IMR-90 (cell line): ENCODE measurements at regions not wholly inside any gene's neighbourhood (a gene's known extent, or its start where the extent isn't known, plus 50 kb on each side); places are given as distances from the start of the nearest gene placed in this dataset.

ENCODE experiments used
- ATAC-seq: fragments of 200-7000 bp; cut with Tn5 transposase; 2 replicates; pipeline ENCODE4 v1.9.1; 2020; ENCODE audit warnings: low read depth, mild to moderate bottlenecking, moderate library complexity
- BruUV-seq: library from RNA; stranded (reverse); fragments of 400-500 nt; replicated peaks from 2 replicates; lab custom pipeline; 2021; lab: Mats Ljungman, UMichigan
- CTCF ChIA-PET: fragments of 300-600 bp; formaldehyde crosslinking; extraction: SDS; loops from one replicate; lab custom pipeline; 2021; ENCODE audit warnings: antibody characterized with exemption; lab: Yijun Ruan, JAX
- POLR2A ChIA-PET: fragments of 300-600 bp; sonication (Branson Sonifier 250); formaldehyde crosslinking; loops from one replicate; lab custom pipeline; 2022; ENCODE audit warnings: antibody characterized with exemption; ENCODE audit not compliant: unreplicated experiment; lab: Charles Lee
- DNase-seq: peaks from one replicate; pipeline ENCODE4 v3.0.0; 2013
- H2AFZ ChIP-seq: replicated peaks from 2 replicates; pipeline ENCODE3; 2013; ENCODE audit warnings: low read length, mild to moderate bottlenecking; ENCODE audit not compliant: poor library complexity
- H2AK5ac ChIP-seq: 2 replicates; pipeline ENCODE4 v1.6.1; 2013; ENCODE audit warnings: low read depth, low read length, inconsistent platforms
- H2AK9ac ChIP-seq: replicated peaks from 2 replicates; pipeline ENCODE3; 2013; ENCODE audit warnings: mild to moderate bottlenecking, low read depth, low read length, moderate library complexity; ENCODE audit not compliant: poor library complexity
- H2BK120ac ChIP-seq: 2 replicates; pipeline ENCODE4 v1.6.1; 2013; ENCODE audit warnings: low read depth, low read length, inconsistent platforms
- H2BK15ac ChIP-seq: 3 replicates; pipeline ENCODE4 v1.6.1; 2013; ENCODE audit warnings: low read depth, low read length, inconsistent platforms
- H2BK20ac ChIP-seq: 2 replicates; pipeline ENCODE4 v1.6.1; 2013; ENCODE audit warnings: low read depth, mild to moderate bottlenecking, inconsistent platforms, low read length, moderate library complexity
- H2BK5ac ChIP-seq: 2 replicates; pipeline ENCODE4 v1.6.1; 2013; ENCODE audit warnings: mild to moderate bottlenecking, low read depth, low read length, inconsistent platforms; ENCODE audit not compliant: poor library complexity, severe bottlenecking
- H3K14ac ChIP-seq: replicated peaks from 2 replicates; pipeline ENCODE4 v1.6.1; 2013; ENCODE audit warnings: low read depth, low read length, inconsistent platforms
- H3K18ac ChIP-seq: 2 replicates; pipeline ENCODE4 v1.6.1; 2013; ENCODE audit warnings: low read depth, low read length, control low read depth
- H3K23ac ChIP-seq: 2 replicates; pipeline ENCODE4 v1.6.1; 2013; ENCODE audit warnings: low read depth, low read length, inconsistent platforms
- H3K27ac ChIP-seq: 2 replicates; pipeline ENCODE4 v1.5.1; 2013; ENCODE audit warnings: mild to moderate bottlenecking, control low read depth, low read length; ENCODE audit not compliant: insufficient read depth
- H3K27me3 ChIP-seq: 2 replicates; pipeline ENCODE4 v1.6.1; 2013; ENCODE audit warnings: low read length; ENCODE audit not compliant: control insufficient read depth, insufficient read depth
- H3K36me3 ChIP-seq: 2 replicates; pipeline ENCODE4 v1.6.1; 2013; ENCODE audit warnings: low read length, mixed read lengths; ENCODE audit not compliant: control insufficient read depth, insufficient read depth
- H3K4ac ChIP-seq: 2 replicates; pipeline ENCODE4 v1.6.1; 2013; ENCODE audit warnings: low read depth, low read length, inconsistent platforms
- H3K4me1 ChIP-seq: 2 replicates; pipeline ENCODE4 v1.6.1; 2013; ENCODE audit warnings: low read length, mixed read lengths; ENCODE audit not compliant: control insufficient read depth, insufficient read depth
- H3K4me2 ChIP-seq: 2 replicates; pipeline ENCODE4 v1.6.1; 2013; ENCODE audit warnings: low read depth, mild to moderate bottlenecking, control low read depth, low read length, moderate library complexity
- H3K4me3 ChIP-seq: 2 replicates; pipeline ENCODE4 v1.5.1; 2013; ENCODE audit warnings: low read depth, mild to moderate bottlenecking, control low read depth, low read length, moderate library complexity; ENCODE audit not compliant: insufficient read depth
- H3K56ac ChIP-seq: 2 replicates; pipeline ENCODE4 v1.6.1; 2013; ENCODE audit warnings: low read length, inconsistent platforms; ENCODE audit not compliant: insufficient read depth; ENCODE audit errors: extremely low read depth
- H3K79me1 ChIP-seq, 2 experiments: 2 replicates each; pipeline ENCODE4 v1.6.1; 2013; ENCODE audit warnings: low read length in 2 of 2, inconsistent platforms in 1 of 2, low read depth in 1 of 2
- H3K9ac ChIP-seq: 2 replicates; pipeline ENCODE4 v1.6.1; 2013; ENCODE audit warnings: low read depth, low read length, control low read depth
- H3K9me1 ChIP-seq: 2 replicates; pipeline ENCODE4 v1.6.1; 2013; ENCODE audit warnings: low read length, inconsistent platforms; ENCODE audit not compliant: insufficient read depth
- H3K9me3 ChIP-seq: 2 replicates; pipeline ENCODE4 v1.6.1; 2013; ENCODE audit warnings: low read length; ENCODE audit not compliant: control insufficient read depth, insufficient read depth
- H4K20me1 ChIP-seq: 2 replicates; pipeline ENCODE4 v1.6.1; 2013; ENCODE audit warnings: low read length, inconsistent platforms; ENCODE audit not compliant: insufficient read depth
- H4K5ac ChIP-seq: 2 replicates; pipeline ENCODE4 v1.6.1; 2013; ENCODE audit warnings: mild to moderate bottlenecking, low read depth, low read length, control low read depth
- H4K8ac ChIP-seq, 2 experiments: 2 replicates each; pipeline ENCODE4 v1.6.1; 2013; ENCODE audit warnings: low read depth in 2 of 2, low read length in 2 of 2, control low read depth in 1 of 2, inconsistent platforms in 1 of 2
- H4K91ac ChIP-seq: 2 replicates; pipeline ENCODE4 v1.6.1; 2013; ENCODE audit warnings: low read depth, low read length, inconsistent platforms; ENCODE audit not compliant: insufficient read depth
- MAFK ChIP-seq: IDR thresholded peaks from 2 replicates; pipeline ENCODE4 v1.6.1; 2012; ENCODE audit warnings: low read depth, low read length, improper control_type of control experiment
- NFE2L2 ChIP-seq: fragments of 150-350 bp; IDR thresholded peaks from 2 replicates; pipeline ENCODE4 v1.6.1; 2016; ENCODE audit warnings: low read depth, mild to moderate bottlenecking, low read length
- whole genome bisulfite sequencing, 2 experiments: methylation state at CpG; one replicate each; pipeline versions ENCODE4 v1.1.5 to v1.1.7; 2013; ENCODE audit warnings: missing lambda C conversion rate in 2 of 2; ENCODE audit not compliant: insufficient read length in 1 of 2; ENCODE audit errors: extremely low coverage in 2 of 2; 5-methylcytosine and 5-hydroxymethylcytosine counted together
- dilution Hi-C: fragments of 300-500 bp; cut with HindIII; formaldehyde crosslinking; loops from one replicate; pipeline ENCODE4 v1.14.3; 2018; ENCODE audit warnings: low sequenced_read_pairs; ENCODE audit not compliant: unreplicated experiment
- in situ Hi-C: fragments of 300-500 bp; cut with MboI; formaldehyde crosslinking; loops from 3 replicates; pipeline ENCODE4 v1.14.3; 2019; ENCODE audit warnings: low sequenced_read_pairs, inconsistent platforms, mixed read lengths
- intact Hi-C: fragments of 100-400 bp; cut with micrococcal nuclease; formaldehyde crosslinking; loops from 2 replicates; pipeline ENCODE4 v1.10.0; 2022

- Histone ChIP-seq H4K91ac (no peak overlapping the region), H3K14ac (no peak overlapping the region), H4K20me1 (no peaks in the 10 kb centered on the region), H3K9me3 (no peaks in the 10 kb centered on the region), H2BK20ac (no peak overlapping the region), H3K27me3 (peaks cover 3% of the 10 kb centered on the region; the same call in 1 of the 2 replicates), H2AK9ac (no peak overlapping the region), H3K18ac (no peak overlapping the region), H3K4ac (no peak overlapping the region), H3K79me1 (no peaks in the 10 kb centered on the region), H4K5ac (no peak overlapping the region), H3K36me3 (no peaks in the 10 kb centered on the region), H3K4me3 (no peak overlapping the region), H3K4me1 (no peaks in the 10 kb centered on the region), H2BK120ac (no peak overlapping the region), H3K56ac (no peak overlapping the region), H4K8ac (no peak overlapping the region), H3K23ac (no peak overlapping the region), H3K9ac (no peak overlapping the region), H2AFZ (no peak overlapping the region), H3K27ac (no peak overlapping the region), H2AK5ac (no peak overlapping the region), H3K9me1 (no peaks in the 10 kb centered on the region), H3K4me2 (no peak overlapping the region), H2BK15ac (no peak overlapping the region), H2BK5ac (no peak overlapping the region)
- BruUV-seq, result no TSS peak
- POLR2A ChIA-PET, result no interaction called here
- dilution Hi-C loops, result no loop called here
- DNase-seq, result no peak
- WGBS, 2 experiments, result no CpG with 5 or more reads among the region's 2 CpGs
- TF ChIP-seq NFE2L2 (no peak), MAFK (peak; percentile 68)
- in situ Hi-C loops, result no loop called here
- intact Hi-C loops, result no loop called here
- ATAC-seq, result no peak
- CTCF ChIA-PET, result no interaction called here
These were observed 111.2 kb downstream of the SST start for GRCh38 chr3:187558990-187559389.
